ENCODE measurements at regions not wholly inside any gene's neighbourhood (a gene's known extent, or its start where the extent isn't known, plus 50 kb on each side); places are given as distances from the start of the nearest gene placed in this dataset.

DNA sequence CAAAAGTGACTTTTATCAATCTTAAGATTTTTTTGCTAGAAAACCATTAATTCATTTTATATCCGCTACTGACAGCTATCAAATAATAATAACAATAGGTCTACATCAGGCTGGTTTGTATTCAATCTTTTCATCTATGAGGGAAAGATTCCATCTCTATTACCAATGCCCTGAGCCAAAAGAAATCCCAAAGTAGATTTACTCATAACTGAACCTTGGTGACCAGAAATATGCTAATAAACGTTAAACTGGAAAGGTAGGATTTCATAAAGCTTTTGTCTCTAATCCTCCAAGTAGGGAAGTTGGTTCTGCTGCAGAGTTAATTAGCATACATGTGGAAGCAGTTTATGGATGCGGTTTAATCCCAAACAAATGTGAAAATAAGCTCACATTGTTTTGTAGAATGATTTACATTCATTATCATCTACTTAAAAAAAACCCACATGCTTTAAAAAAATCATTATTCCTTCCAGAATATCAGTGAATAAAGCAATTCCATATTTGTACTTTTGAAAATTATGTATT lies 715.5 kb downstream of the CETN3 start (continued):
- TF ChIP-seq CHD7 (IDR thresholded peaks at IDR 0.05; ENCODE audit: insufficient replicate concordance, low read length) (no peak), CBX8 (IDR thresholded peaks at IDR 0.05; ENCODE audit: borderline replicate concordance, low read depth, low read length) (no peak), BACH1 (IDR thresholded peaks at IDR 0.05; ENCODE audit: low read length) (no peak), SP4 (IDR thresholded peaks at IDR 0.05; ENCODE audit: low read length) (no peak), GABPA (IDR thresholded peaks at IDR 0.05; ENCODE audit: borderline replicate concordance, insufficient read depth, low read length) (no peak), SIRT6 (IDR thresholded peaks at IDR 0.05; ENCODE audit: low read length) (no peak), JUN (IDR thresholded peaks at IDR 0.05; ENCODE audit: low read depth, low read length) (no peak), JUND (IDR thresholded peaks at IDR 0.05; ENCODE audit: low read length) (no peak), EGR1 (IDR thresholded peaks at IDR 0.05; ENCODE audit: borderline replicate concordance, low read depth, low read length) (no peak)
- TF ChIP-seq, protein P1, sequence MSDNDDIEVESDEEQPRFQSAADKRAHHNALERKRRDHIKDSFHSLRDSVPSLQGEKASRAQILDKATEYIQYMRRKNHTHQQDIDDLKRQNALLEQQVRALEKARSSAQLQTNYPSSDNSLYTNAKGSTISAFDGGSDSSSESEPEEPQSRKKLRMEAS (IDR thresholded peaks at IDR 0.05) = no peak
